SH-SY5Y (cell line): ENCODE measurements at regions not wholly inside any gene's neighbourhood (a gene's known extent, or its start where the extent isn't known, plus 50 kb on each side); places are given as distances from the start of the nearest gene placed in this dataset.

Experiments used
- GATA2 ChIP-seq: IDR thresholded peaks from 2 replicates; pipeline ENCODE4 v1.6.1; 2011; ENCODE audit warnings: mild to moderate bottlenecking, low read depth, low read length
- GATA3 ChIP-seq: IDR thresholded peaks from 2 replicates; pipeline ENCODE4 v1.6.1; 2011; ENCODE audit warnings: low read depth, mild to moderate bottlenecking, low read length, moderate library complexity

DNA sequence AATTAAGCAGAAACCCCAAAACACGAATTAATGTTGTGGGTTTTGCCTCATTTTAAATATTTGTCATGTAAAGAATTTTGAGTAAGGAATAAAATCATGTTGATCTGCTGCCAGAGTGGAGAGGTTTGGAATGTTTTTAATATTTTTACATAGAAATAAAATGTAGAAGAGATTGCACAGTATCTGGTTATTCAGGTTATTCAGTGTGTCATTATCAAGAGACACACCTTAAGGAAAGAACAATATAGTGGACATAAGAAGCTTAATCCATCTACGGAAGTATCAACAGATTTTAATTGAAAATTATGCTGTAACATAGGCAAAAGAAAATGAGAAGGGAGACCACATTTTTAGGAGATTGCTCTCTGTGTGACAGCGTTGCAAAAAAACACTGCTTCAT is 410.4 kb downstream of the MED10 start:
- TF ChIP-seq GATA3 (no peak), GATA2 (no peak)

DNA sequence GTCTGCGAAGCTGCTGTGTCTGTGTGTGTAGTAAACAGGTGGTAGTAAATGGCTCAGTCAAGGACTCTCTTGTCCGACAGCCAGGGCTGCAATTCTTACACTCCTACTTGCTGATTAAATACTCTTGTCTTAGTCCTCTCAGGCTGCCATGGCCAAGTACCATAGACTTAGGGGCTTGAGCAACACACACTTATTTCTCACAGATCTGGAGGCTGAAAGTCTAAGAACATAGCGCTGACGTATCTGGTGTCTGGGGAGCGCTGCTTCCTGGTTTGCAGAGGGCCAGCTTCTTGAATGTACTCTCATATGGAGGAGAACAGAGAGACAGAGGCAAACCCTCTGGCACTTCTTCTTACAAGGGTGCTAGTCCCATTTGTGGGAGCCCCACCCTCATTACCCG is 411.0 kb downstream of the MED10 start:
- TF ChIP-seq GATA3 (no peak), GATA2 (no peak)

- TF ChIP-seq GATA3 (no peak), GATA2 (no peak)
Observed at GRCh38 chr5:5965132-5965531, 413.2 kb downstream of the MED10 start.

GRCh38 chr5:5964347-5964746 is 414.0 kb downstream of the MED10 start:
- TF ChIP-seq GATA3 = no peak

DNA sequence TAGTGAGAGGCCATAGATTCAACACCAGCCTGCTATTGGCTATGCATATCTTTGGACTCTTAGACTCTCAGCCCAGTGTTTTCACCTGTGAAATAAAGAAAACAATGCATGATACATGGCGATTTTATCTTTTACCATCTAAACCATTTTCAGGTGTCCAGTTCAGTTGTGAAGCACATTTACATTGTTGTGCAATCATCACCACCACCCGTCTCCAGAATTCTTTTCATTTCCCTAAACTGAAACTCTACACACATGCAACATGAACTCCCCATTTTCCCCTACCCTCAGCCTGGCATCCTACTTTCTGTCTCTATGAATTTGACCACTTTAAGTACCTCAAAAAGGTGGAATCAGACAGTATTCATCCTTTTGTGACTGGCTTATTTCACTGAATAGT is 420.6 kb downstream of the MED10 start:
- TF ChIP-seq GATA2 (no peak), GATA3 (no peak)

DNA sequence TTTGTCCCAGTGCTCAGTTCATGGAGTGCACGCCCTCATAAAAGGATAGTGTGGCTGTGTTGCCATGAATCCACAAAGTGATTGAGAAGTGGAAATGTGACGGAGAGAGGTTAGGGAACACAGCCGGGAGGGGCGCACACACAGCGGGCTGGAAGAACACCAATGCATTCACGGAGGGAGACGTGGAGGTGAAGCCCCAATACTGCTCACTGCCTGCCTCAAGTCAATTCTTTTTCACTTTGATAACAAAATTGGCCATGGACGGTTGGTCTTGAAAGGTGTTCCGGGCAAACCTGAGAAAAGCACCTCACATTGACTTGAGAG is 424.1 kb downstream of the MED10 start:
- no peak for TF ChIP-seq GATA2
- TF ChIP-seq GATA3 = no peak

- no peak for TF ChIP-seq GATA3
- no peak for TF ChIP-seq GATA2
Observed at GRCh38 chr5:5953584-5954274, 424.6 kb downstream of the MED10 start.

GRCh38 chr5:5951953-5952352 is 426.4 kb downstream of the MED10 start:
- no peak for TF ChIP-seq GATA3
- no peak for TF ChIP-seq GATA2

GRCh38 chr5:5950658-5951057 is 427.7 kb downstream of the MED10 start:
- TF ChIP-seq GATA3 (no peak), GATA2 (no peak)

GRCh38 chr5:5941486-5941885 is 436.9 kb downstream of the MED10 start:
- no peak for TF ChIP-seq GATA2
- TF ChIP-seq GATA3 = no peak

GRCh38 chr5:5939759-5940370 is 438.5 kb downstream of the MED10 start:
- TF ChIP-seq GATA2 (no peak), GATA3 (no peak)

GRCh38 chr5:5933651-5934050 is 444.7 kb downstream of the MED10 start:
- TF ChIP-seq GATA3 (no peak), GATA2 (no peak)

DNA sequence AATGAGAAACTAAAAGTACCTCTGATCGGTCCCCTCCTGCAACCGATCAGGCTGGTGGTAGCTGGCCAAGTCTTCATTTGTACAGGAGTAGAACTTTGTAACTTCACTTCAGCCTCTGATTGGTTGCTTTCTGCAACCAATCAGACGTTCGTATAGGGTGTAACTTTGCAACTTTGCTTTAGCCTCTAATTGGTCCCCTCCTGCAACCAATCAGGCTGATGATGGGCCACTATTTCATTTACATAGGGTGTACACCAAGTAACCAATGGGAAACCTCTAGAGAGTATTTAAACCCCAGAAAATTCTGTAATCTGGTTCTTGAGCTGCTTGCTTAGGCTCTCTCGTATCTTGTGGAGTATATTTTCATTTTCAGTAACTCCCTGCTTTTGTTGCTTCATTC is 445.5 kb downstream of the MED10 start:
- TF ChIP-seq GATA2 (no peak), GATA3 (no peak)

- TF ChIP-seq GATA2 (no peak), GATA3 (no peak)
Observed at GRCh38 chr5:5930561-5930960, 447.8 kb downstream of the MED10 start.

DNA sequence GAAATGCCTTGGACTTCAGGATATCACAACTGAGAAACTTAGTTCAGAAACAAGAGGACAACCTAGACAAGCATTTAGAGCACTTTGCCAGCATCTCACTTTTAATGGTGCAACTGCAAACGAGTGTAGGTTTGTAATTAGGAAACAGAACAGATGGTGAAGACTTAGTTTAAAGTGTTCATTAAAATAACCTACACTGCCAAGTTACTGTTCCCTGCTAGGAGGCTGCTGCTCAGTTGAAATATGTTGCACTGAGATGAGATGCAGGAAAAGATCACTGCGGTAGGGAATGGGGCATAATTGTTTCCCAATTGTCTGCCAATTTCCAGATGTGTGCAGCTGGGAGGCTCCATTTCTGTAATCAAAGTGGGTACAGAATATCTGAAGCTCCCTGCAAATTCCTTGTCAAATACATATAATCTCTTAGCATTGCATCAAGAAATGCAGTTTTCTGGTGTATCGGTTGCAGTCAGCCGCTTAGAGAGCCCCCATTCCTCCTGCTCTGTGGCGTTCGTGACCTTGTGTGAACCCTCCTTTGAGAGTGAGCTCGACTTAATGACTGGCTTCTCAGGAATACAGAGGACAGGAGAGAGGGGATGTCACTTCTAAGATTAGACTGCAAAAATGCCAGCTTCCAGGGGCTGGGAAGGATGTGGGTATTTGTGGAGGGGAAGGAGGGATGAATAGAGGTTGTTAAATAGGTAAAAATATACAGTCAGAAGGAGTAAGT is 448.9 kb downstream of the MED10 start:
- TF ChIP-seq GATA3 = no peak
- TF ChIP-seq GATA2 = no peak
